ENCODE measurements at regions not wholly inside any gene's neighbourhood (a gene's known extent, or its start where the extent isn't known, plus 50 kb on each side); places are given as distances from the start of the nearest gene placed in this dataset.

DNA sequence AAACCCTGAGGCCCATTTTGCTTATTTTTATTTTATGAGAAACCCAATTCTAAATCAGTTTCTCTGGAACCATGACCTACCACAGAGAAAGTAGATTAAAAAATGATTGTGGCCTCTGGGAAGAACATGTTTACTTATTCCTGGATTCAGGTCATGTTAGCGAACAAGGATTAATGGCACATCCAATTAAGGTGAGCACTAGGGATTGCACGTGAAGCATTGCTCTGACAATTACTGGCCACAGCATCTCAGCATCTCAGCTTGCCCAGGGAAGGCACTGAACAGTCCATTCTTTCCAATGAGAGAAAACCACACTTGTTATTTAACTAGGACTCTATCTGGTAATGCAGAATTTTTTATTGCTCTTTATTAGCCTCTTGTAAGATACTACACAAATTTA, 119.8 kb downstream of the ZNF330 start:
- H3K27ac ChIP-seq: no peak overlapping the region
- no peak for TF ChIP-seq ZFX (IDR thresholded peaks at IDR 0.05; ENCODE audit: borderline replicate concordance)
- TF ChIP-seq, protein P1, sequence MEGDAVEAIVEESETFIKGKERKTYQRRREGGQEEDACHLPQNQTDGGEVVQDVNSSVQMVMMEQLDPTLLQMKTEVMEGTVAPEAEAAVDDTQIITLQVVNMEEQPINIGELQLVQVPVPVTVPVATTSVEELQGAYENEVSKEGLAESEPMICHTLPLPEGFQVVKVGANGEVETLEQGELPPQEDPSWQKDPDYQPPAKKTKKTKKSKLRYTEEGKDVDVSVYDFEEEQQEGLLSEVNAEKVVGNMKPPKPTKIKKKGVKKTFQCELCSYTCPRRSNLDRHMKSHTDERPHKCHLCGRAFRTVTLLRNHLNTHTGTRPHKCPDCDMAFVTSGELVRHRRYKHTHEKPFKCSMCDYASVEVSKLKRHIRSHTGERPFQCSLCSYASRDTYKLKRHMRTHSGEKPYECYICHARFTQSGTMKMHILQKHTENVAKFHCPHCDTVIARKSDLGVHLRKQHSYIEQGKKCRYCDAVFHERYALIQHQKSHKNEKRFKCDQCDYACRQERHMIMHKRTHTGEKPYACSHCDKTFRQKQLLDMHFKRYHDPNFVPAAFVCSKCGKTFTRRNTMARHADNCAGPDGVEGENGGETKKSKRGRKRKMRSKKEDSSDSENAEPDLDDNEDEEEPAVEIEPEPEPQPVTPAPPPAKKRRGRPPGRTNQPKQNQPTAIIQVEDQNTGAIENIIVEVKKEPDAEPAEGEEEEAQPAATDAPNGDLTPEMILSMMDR (IDR thresholded peaks at IDR 0.05): no peak

DNA sequence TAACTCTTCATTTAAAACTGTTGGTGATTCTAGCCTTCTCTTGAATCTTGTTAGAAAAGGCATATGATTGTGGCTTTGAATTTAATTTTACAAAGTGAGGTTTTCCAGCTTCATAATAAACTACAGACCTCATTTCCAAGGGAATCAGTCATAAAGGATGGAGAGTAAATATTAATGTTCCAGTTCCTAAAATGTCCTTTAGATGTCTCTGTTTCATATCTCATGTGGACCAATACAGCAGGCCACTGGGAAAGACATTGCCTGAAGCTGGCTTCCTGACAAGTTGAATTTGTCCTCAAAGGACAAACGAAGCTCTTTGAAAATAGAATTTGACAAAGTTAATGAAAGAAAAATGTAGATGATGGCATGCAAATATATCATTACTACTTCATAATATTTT, 125.4 kb downstream of the ZNF330 start:
- no peak for TF ChIP-seq ZFX (IDR thresholded peaks at IDR 0.05; ENCODE audit: borderline replicate concordance)
- TF ChIP-seq, protein P1 (IDR thresholded peaks at IDR 0.05): peak; percentile 73
- no peak overlapping the region for H3K27ac ChIP-seq

DNA sequence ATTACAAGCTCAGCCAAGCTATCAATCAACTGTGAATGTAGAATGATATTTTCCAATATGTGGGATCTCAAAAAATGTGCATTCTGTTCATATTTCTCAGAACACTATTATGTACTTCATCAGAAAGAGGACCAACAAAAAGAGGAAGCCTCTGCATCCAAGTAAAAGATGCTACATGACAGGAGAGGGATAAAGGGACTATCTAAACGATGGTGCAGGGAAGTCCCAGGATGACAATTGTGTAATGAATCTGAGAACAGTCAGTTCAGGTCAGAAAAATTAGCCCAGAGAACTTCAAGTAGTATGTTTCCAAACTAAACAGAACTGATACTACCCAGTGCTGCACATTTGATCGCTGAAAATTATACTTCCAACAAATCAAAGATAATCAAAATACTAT, 127.0 kb downstream of the ZNF330 start:
- H3K27ac ChIP-seq: no peak overlapping the region
- TF ChIP-seq, protein P1 (IDR thresholded peaks at IDR 0.05): no peak
- TF ChIP-seq ZFX (IDR thresholded peaks at IDR 0.05; ENCODE audit: borderline replicate concordance): no peak

DNA sequence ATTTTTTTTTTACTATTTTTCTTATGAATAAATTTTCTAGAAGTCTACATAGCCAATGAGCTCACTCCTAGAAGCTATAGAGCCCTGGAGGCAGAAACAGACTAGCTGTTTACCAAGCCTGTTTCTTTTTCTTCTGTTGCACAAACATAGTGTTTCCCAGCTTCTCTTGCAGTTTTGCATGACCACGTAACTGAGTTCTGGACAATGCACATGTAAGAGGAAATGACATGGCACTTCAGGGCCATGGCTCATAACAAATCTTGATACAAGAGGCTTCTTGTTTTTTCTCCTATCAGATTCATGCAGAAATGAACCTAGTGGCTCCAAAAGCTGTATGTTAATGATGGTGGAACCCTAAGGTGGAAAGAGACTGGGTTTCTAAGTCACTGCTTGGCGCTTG, 127.4 kb downstream of the ZNF330 start:
- TF ChIP-seq ZFX (IDR thresholded peaks at IDR 0.05; ENCODE audit: borderline replicate concordance): no peak
- TF ChIP-seq, protein P1 (IDR thresholded peaks at IDR 0.05): no peak
- H3K27ac ChIP-seq: no peak overlapping the region

DNA sequence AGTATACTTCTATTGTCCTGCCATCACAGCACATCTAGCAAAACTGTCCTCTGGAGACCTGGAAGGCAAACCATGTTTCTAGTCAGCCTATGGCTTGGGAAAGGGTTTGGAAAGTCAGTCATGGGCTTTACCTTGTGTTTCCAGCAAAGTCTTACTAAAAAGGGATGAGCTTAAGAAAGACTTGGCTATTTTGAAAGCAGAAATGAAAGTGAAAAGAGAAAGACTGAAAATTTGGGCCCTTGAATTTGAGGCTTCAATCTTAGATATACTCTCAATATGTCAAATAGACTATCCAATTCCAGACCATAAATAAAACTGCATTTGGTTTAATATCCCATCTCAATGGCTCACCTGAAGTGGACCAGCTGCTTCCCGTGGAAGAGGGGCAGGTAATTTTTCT, 127.9 kb downstream of the ZNF330 start:
- H3K27ac ChIP-seq: no peak overlapping the region
- TF ChIP-seq, protein P1 (IDR thresholded peaks at IDR 0.05): no peak
- no peak for TF ChIP-seq ZFX (IDR thresholded peaks at IDR 0.05; ENCODE audit: borderline replicate concordance)

DNA sequence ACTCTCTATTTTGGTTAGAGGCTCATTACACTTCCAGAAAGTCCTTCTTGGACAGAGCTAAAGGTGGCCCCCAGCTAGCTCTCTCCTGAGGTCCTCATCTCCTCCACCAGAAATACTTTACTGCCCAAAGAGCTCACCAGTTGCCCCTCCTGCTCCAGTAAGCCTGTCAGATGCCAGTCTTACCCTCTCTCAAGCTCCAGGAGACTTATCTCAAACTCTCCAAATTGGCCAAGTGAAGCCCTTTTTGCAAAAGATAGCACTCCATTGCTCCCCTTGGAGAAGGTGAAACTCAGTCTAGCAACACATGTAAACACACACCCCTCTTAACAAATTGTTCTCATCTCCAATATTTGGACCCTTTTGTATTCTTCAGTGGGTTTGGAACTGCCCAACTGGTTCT, 128.5 kb downstream of the ZNF330 start:
- TF ChIP-seq, protein P1 (IDR thresholded peaks at IDR 0.05): no peak
- no peak for TF ChIP-seq ZFX (IDR thresholded peaks at IDR 0.05; ENCODE audit: borderline replicate concordance)
- H3K27ac ChIP-seq: no peak overlapping the region

DNA sequence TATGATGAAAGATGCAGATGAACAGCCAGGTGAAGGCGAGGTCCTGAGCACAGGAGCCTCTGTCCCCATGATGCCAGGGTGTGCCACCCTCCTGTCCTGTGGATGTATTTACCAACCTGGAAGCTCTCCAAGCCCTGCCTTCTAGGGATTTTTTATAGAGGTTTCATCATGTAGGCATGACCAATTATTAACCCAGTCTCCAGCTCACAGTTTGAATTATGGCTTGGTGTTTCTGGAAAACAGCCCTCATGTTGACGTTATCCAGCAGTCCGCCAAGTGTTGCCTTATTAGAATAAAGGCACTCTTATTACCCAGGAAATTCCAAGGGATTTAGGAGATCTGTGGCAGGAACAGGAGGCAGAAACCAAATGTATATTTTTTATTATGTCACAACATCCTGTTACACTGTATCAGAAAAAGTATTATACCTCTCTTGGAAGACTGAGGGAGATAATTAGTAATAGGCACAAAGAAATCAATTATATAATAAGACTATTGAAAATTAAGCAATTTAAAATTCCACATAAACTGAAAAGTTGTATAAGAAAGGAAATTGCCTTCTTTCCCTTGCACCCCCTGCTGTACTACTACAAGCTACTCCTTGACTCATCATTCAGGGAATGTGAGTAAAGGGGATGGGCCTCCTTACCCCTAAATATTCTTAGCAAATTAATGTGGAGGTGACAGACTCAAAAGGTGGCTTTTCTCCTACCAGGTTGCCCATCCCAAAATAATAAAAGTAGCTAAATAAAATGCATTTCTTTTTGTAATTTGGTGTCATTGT, 129.6 kb downstream of the ZNF330 start:
- 0 out of 2 replicates have a peak overlapping the region, but pooled peaks have one; percentile 12 for H3K27ac ChIP-seq
- no peak for TF ChIP-seq ZFX (IDR thresholded peaks at IDR 0.05; ENCODE audit: borderline replicate concordance)
- TF ChIP-seq, protein P1 (IDR thresholded peaks at IDR 0.05): no peak
